ENCODE measurements at regions not wholly inside any gene's neighbourhood (a gene's known extent, or its start where the extent isn't known, plus 50 kb on each side); places are given as distances from the start of the nearest gene placed in this dataset.

DNA sequence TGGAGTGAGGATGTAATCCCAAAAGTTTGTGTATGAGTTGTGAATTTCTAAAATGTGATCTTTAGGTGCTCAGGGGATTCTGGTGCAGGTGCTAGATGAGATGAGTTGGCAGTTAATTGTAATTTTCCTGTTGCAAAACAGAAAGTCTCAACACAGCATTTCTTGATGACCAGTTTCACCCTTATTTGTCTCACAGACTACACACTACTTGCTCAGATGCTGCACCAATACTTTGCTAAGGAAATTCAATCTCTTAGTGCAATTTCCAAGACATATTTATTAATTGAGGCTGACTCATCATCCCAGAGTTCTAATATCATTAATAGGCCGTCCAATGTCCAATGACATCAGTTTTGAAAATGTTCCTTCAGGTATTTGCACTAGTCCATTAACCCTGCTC, 159.2 kb upstream of the SFRP2 start:
- H3K4me1 Mint-ChIP-seq (ENCODE audit: low read depth), result peaks cover 16% of the 10 kb centered on the region
- no peak for DNase-seq (ENCODE audit: low spot score)
- H3K36me3 Mint-ChIP-seq (ENCODE audit: low read depth), result no peaks in the 10 kb centered on the region
- H3K9me3 Mint-ChIP-seq, result peaks cover 12% of the 10 kb centered on the region
- H3K27ac Mint-ChIP-seq, result no peak overlapping the region
- H3K4me3 Mint-ChIP-seq, result no peak overlapping the region
- peaks cover 25% of the 10 kb centered on the region for H3K27me3 Mint-ChIP-seq (ENCODE audit: insufficient read depth)
- intact Hi-C loops (cut with micrococcal nuclease), result loop anchor here (10.0 kb wide), 1 partner anchor 163 kb away; the partner anchor contains the start of gene SFRP2

DNA sequence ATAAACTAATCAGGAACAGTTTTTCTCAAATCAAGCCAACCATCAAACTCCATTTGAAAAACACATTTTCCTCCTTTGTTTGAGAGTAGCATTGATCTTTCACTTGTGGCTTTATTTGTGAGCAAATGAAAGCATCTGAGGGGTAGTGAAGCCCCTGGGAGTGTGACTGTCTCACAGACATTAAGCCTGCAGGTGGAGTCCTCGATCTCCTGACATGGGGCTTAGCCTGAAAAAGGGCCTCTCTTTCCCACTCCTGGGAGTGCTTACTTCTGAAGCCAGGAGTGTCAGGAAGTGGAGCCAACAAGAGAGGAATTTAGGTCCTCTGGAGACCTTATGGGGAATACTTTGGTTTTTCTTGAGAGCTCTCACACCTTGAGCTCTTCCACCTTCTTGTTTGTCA, 158.2 kb upstream of the SFRP2 start:
- intact Hi-C loops (cut with micrococcal nuclease), result loop anchor here (10.0 kb wide), 1 partner anchor 162 kb away; the partner anchor contains the start of gene SFRP2
- Mint-ChIP-seq H3K4me1 (ENCODE audit: low read depth) (peaks cover 16% of the 10 kb centered on the region), H3K9me3 (peaks cover 12% of the 10 kb centered on the region), H3K36me3 (ENCODE audit: low read depth) (no peaks in the 10 kb centered on the region), H3K27ac (no peak overlapping the region), H3K27me3 (ENCODE audit: insufficient read depth) (peaks cover 23% of the 10 kb centered on the region), H3K4me3 (no peak overlapping the region)
- no peak for DNase-seq (ENCODE audit: low spot score)

DNA sequence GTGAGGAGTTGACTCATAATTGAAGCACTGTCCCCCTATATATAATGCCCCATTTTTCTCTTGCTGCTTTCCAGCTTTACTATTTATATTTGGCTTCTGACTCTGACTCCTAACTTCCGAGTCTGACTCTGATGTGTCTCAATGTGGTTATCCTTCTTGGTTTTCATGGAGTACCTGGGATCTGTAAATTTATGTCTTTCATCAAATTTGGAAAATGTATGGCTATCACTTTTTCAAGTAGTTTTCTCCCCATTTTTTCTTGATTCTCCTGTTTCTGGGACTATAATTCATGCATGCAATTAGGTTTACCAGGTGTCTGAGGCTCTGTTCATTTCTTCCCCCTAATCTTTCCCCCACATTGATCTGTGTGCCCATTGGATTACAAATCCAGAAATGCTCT, 156.8 kb upstream of the SFRP2 start:
- Mint-ChIP-seq H3K27ac (no peak overlapping the region), H3K36me3 (ENCODE audit: low read depth) (no peaks in the 10 kb centered on the region), H3K4me1 (ENCODE audit: low read depth) (peaks cover 16% of the 10 kb centered on the region), H3K27me3 (ENCODE audit: insufficient read depth) (peaks cover 24% of the 10 kb centered on the region), H3K9me3 (peaks cover 12% of the 10 kb centered on the region), H3K4me3 (no peak overlapping the region)
- no peak for DNase-seq (ENCODE audit: low spot score)
- intact Hi-C loops (cut with micrococcal nuclease), result loop anchor here (10.0 kb wide), 1 partner anchor 161 kb away; the partner anchor contains the start of gene SFRP2

DNA sequence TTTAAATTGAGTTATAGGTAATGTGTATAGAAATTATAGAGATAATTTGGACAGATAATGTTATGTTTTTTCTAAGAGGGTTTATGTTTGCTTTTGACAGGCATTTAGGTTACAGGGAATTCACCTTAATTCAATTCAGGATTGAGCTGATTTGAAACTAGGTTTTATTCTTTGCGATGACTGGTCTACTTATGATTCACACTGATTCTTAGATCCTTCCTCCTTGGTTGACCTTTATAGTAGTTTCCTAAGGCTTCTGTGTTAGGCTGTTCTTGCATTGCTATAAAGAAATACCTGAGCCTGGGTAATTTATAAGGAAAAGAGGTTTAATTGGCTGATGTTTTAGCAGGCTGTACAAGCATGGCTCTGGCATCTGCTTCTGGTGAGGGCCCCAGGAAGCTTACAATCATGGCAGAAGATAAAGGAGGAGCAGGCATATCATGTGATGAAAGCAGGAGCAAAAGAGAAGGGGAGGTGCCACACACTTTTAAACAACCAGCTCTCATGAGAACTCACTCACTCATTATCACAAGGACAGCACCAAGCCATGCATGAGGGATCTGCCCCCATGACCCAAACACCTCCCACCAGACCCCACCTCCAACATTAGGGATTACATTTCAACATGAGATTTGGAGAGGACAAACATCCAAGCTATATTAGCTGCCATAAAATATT, 155.0 kb upstream of the SFRP2 start:
- H3K36me3 Mint-ChIP-seq (ENCODE audit: low read depth), result no peaks in the 10 kb centered on the region
- H3K4me1 Mint-ChIP-seq (ENCODE audit: low read depth), result no peaks in the 10 kb centered on the region
- H3K27ac Mint-ChIP-seq, result no peak overlapping the region
- no peak for DNase-seq (ENCODE audit: low spot score)
- peaks cover 16% of the 10 kb centered on the region for H3K27me3 Mint-ChIP-seq (ENCODE audit: insufficient read depth)
- H3K9me3 Mint-ChIP-seq, result peaks cover 12% of the 10 kb centered on the region
- intact Hi-C loops (cut with micrococcal nuclease), result loop anchor here (10.0 kb wide), 1 partner anchor 159 kb away; the partner anchor contains the start of gene SFRP2
- no peak overlapping the region for H3K4me3 Mint-ChIP-seq

DNA sequence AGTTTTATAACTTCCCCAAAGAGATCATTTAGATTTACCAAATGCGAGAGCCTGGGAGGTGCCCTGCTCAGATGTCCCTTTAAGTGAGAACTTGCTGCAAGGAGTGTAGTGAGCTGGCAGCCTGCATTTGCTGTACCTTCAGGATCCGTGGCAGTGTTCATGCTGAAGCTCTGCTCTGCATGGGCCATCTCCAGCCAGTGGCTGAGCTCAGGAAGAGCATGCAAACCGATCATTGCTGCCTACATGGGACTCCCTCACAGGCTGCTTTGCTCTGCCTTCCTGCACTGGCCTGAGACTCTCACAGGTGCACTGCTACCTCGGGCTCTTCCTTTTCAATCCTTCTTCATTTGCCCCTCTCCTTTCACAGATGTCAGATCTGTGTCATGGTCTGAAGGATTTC, 152.0 kb upstream of the SFRP2 start:
- Mint-ChIP-seq H3K36me3 (ENCODE audit: low read depth) (no peaks in the 10 kb centered on the region), H3K27ac (no peak overlapping the region), H3K27me3 (ENCODE audit: insufficient read depth) (peaks cover 10% of the 10 kb centered on the region), H3K4me1 (ENCODE audit: low read depth) (no peaks in the 10 kb centered on the region), H3K9me3 (peaks cover 7% of the 10 kb centered on the region), H3K4me3 (no peak overlapping the region)
- intact Hi-C loops (cut with micrococcal nuclease), result loop anchor here (10.0 kb wide), 1 partner anchor 156 kb away; the partner anchor contains the start of gene SFRP2
- no peak for DNase-seq (ENCODE audit: low spot score)

DNA sequence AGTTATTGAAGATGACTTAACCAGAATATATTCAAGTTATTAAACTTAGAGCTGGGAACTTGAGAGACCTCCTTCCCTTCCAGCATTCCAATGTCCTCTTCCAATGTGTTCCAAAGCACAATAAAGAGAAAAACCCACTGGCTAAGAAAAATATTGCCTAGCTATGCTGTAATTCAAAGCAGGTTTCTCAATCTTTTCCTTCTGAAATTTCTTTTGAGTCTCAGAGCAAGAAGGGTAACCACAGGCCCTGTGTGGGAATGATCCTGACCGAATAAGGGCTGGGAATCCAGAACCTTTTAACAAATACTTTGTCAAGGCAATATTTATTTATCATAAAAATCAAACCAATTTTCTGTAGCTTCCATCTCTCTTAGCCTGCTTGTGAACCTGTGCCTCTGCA, 150.7 kb upstream of the SFRP2 start:
- H3K27ac Mint-ChIP-seq, result no peak overlapping the region
- H3K36me3 Mint-ChIP-seq (ENCODE audit: low read depth), result no peaks in the 10 kb centered on the region
- H3K4me3 Mint-ChIP-seq, result no peak overlapping the region
- H3K9me3 Mint-ChIP-seq, result no peaks in the 10 kb centered on the region
- H3K27me3 Mint-ChIP-seq (ENCODE audit: insufficient read depth), result peaks cover 8% of the 10 kb centered on the region
- H3K4me1 Mint-ChIP-seq (ENCODE audit: low read depth), result no peaks in the 10 kb centered on the region
- intact Hi-C loops (cut with micrococcal nuclease), result no loop called here
- DNase-seq (ENCODE audit: low spot score), result no peak

DNA sequence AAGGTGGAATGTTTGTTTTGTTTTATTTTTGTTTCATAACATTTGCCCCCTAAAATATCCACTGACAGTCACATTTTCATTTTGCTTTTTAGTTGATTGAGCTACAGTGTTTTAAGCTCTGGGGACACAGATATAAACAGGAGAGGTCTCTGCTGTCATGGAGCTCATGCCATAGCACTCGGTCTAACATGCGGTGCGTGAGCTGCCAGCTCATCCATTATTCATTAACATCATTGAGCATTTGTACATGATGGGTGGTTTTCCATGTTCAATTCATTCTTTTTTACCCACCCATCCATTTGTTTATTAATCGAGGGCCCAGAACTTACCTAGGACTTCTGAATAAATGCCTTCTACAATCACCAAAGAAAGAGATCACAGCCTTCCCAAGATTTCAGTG, 150.1 kb upstream of the SFRP2 start:
- Mint-ChIP-seq H3K27me3 (ENCODE audit: insufficient read depth) (peaks cover 8% of the 10 kb centered on the region), H3K4me3 (no peak overlapping the region), H3K4me1 (ENCODE audit: low read depth) (no peaks in the 10 kb centered on the region), H3K27ac (no peak overlapping the region), H3K9me3 (no peaks in the 10 kb centered on the region), H3K36me3 (ENCODE audit: low read depth) (no peaks in the 10 kb centered on the region)
- no peak for DNase-seq (ENCODE audit: low spot score)
- intact Hi-C loops (cut with micrococcal nuclease), result no loop called here

DNA sequence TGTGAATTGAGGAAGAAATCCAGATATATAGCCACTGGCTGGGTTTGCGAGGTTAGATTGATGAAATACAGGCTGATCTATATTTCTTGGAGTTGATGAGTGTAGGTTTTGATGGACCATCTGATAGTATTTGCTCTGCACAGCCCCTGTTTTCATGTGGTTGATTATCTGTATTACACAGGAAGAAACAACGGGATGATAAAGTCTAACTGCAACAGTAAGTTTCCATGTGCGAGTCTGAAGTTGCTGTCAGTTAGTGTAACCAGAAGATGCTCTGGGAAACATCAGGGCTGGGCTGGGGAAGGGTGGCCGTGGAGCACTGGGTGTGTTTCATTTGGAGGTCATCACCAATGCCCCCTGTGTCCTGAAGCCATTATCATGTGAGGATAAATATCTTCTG, 148.4 kb upstream of the SFRP2 start:
- Mint-ChIP-seq H3K36me3 (ENCODE audit: low read depth) (no peaks in the 10 kb centered on the region), H3K9me3 (no peaks in the 10 kb centered on the region), H3K4me3 (no peak overlapping the region), H3K27ac (no peak overlapping the region), H3K27me3 (ENCODE audit: insufficient read depth) (peaks cover 6% of the 10 kb centered on the region), H3K4me1 (ENCODE audit: low read depth) (no peaks in the 10 kb centered on the region)
- intact Hi-C loops (cut with micrococcal nuclease), result no loop called here
- no peak for DNase-seq (ENCODE audit: low spot score)

DNA sequence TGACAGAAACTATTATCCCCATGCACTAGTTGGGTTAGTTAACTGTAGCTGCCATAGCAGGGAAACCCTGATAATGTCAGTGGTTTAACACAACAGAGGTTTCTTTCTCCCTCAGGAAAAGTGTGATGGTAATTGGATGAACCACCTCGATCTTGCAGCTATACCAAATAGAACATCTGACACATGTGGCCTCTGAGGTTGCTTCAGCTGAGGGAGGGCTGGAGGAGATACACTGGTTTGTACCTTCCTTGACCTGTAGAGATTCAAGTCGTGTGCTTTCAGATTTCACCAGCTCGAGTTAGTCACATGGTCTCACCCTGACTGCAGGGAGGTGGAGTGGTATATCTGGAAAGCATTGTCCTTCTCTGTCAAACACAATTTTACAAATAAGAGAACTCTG, 147.2 kb upstream of the SFRP2 start:
- H3K4me3 Mint-ChIP-seq, result no peak overlapping the region
- no peaks in the 10 kb centered on the region for H3K36me3 Mint-ChIP-seq (ENCODE audit: low read depth)
- no peaks in the 10 kb centered on the region for H3K4me1 Mint-ChIP-seq (ENCODE audit: low read depth)
- no peak for DNase-seq (ENCODE audit: low spot score)
- peaks cover 7% of the 10 kb centered on the region for H3K27me3 Mint-ChIP-seq (ENCODE audit: insufficient read depth)
- no peak overlapping the region for H3K27ac Mint-ChIP-seq
- H3K9me3 Mint-ChIP-seq, result no peaks in the 10 kb centered on the region
- intact Hi-C loops (cut with micrococcal nuclease), result no loop called here

DNA sequence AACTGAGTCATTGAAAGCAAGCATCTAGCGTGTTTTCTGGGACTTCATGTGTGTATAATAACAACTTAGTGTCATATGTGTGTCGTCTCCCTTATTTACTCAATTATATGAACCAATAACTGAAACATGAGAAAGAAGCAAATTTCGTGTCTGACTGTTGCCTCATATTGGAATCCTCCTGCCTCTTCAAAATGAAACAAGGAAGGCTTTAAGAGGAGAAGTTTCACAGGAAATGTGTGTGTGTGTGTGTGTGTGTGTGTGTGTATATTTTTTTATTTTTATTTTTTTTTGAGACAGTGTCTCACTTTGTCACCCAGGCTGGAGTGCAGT, 145.8 kb upstream of the SFRP2 start:
- no peaks in the 10 kb centered on the region for H3K9me3 Mint-ChIP-seq
- H3K4me1 Mint-ChIP-seq (ENCODE audit: low read depth), result no peaks in the 10 kb centered on the region
- intact Hi-C loops (cut with micrococcal nuclease), result no loop called here
- no peaks in the 10 kb centered on the region for H3K36me3 Mint-ChIP-seq (ENCODE audit: low read depth)
- no peak for DNase-seq (ENCODE audit: low spot score)
- H3K27ac Mint-ChIP-seq, result no peak overlapping the region
- H3K27me3 Mint-ChIP-seq (ENCODE audit: insufficient read depth), result peaks cover 7% of the 10 kb centered on the region
- no peak overlapping the region for H3K4me3 Mint-ChIP-seq

DNA sequence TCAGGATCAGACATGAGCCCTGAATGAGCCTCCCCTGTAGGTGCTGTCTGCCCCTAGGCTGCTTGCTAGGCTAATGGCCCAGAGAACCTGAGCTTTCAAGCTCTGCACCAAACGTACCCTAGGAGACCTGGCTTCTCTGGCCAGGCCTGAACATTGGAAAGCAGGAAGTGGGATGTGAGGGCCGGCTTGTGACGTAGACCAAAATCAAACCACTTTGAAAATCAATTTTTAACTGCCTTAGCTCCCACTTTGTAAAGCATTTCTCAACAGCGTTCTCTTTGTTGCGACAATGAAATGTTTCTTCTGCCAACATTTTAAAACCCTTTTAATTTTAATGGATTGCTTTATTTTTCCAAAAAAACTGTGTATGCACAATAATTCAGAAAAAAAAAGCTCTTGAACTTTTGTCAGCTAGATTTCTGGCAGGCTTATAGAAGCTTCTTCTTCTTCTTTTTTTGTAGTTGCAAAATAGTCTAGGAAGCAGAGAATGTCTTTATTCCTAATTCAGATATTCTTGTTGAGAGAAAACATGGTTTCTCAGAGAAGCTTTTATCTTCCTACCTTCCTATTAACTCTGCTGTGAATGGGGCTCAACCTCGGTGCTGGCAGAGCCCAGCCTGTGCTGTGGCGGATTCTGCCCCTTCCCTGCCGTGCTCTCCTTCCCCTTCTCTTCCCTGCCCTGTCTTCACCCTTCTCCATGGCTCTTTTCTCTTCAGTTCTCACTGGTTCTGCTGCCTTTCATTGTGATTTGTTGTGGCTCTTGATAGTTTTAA, 145.2 kb upstream of the SFRP2 start:
- Mint-ChIP-seq H3K36me3 (ENCODE audit: low read depth) (no peaks in the 10 kb centered on the region), H3K27ac (no peak overlapping the region), H3K4me1 (ENCODE audit: low read depth) (no peaks in the 10 kb centered on the region), H3K9me3 (no peaks in the 10 kb centered on the region), H3K4me3 (no peak overlapping the region), H3K27me3 (ENCODE audit: insufficient read depth) (peaks cover 7% of the 10 kb centered on the region)
- intact Hi-C loops (cut with micrococcal nuclease), result no loop called here
- DNase-seq (ENCODE audit: low spot score), result no peak

DNA sequence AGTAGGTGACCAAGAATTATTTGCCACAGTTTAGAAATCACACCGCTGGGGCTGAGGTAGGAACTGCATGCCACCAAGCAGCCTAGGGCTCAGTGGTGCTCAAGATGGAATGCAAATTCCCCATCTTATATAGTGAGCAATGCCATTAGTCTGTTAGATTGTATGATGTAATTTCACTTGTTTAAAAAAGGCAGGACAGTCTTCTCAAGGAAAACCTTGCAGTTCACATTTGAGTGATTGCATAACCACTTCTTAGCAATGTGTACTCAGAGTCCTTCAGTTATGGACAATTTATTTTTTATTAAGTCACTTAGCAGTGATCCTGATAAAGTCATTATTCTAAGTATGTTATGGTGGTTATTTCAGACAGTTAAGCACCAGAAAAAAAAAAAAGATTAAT, 142.9 kb upstream of the SFRP2 start:
- peaks cover 8% of the 10 kb centered on the region for H3K27me3 Mint-ChIP-seq (ENCODE audit: insufficient read depth)
- no peak for DNase-seq (ENCODE audit: low spot score)
- no peaks in the 10 kb centered on the region for H3K36me3 Mint-ChIP-seq (ENCODE audit: low read depth)
- H3K4me3 Mint-ChIP-seq, result no peak overlapping the region
- no peak overlapping the region for H3K27ac Mint-ChIP-seq
- H3K4me1 Mint-ChIP-seq (ENCODE audit: low read depth), result no peaks in the 10 kb centered on the region
- H3K9me3 Mint-ChIP-seq, result no peaks in the 10 kb centered on the region
- intact Hi-C loops (cut with micrococcal nuclease), result no loop called here

DNA sequence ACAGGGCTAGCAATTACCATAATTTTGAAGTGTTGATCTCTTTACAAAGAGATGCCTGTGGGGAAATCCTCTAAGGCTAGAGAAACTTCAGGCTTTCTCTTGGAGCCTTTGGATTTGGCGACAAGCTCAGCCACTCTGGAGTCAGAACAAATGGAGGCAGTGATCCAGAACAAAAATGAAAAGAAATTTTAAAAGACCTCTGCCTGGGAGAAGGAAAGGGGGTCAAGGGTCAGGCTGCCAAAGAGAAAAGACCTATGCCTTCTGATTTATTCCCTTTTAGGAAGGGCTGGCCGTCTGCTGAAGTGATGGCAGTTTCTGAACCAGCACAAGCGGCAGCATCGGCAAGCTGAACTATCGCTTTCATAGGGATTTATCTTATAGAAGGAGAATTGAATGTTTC, 140.8 kb upstream of the SFRP2 start:
- no peak for DNase-seq (ENCODE audit: low spot score)

More for the DNA sequence above, 140.8 kb upstream of the SFRP2 start:
- intact Hi-C loops (cut with micrococcal nuclease), result no loop called here
- Mint-ChIP-seq H3K9me3 (no peaks in the 10 kb centered on the region), H3K27ac (no peak overlapping the region), H3K4me3 (no peak overlapping the region), H3K4me1 (ENCODE audit: low read depth) (no peaks in the 10 kb centered on the region), H3K27me3 (ENCODE audit: insufficient read depth) (peaks cover 8% of the 10 kb centered on the region), H3K36me3 (ENCODE audit: low read depth) (no peaks in the 10 kb centered on the region)

All from activated T-helper 1 cell treated with anti-CD3 and anti-CD28 coated beads, Interleukin-12 subunit alpha, Interleukin-12 subunit beta, Interleukin-2, Interleukin-4 antibody, amounts not matched to agents 30 ng/mL and 10 ng/mL and 1 ng/mL, durations not matched to agents 14 hours and 24 hours and 36 hours (primary cell).